ENCODE measurements at regions not wholly inside any gene's neighbourhood (a gene's known extent, or its start where the extent isn't known, plus 50 kb on each side); places are given as distances from the start of the nearest gene placed in this dataset.

DNA sequence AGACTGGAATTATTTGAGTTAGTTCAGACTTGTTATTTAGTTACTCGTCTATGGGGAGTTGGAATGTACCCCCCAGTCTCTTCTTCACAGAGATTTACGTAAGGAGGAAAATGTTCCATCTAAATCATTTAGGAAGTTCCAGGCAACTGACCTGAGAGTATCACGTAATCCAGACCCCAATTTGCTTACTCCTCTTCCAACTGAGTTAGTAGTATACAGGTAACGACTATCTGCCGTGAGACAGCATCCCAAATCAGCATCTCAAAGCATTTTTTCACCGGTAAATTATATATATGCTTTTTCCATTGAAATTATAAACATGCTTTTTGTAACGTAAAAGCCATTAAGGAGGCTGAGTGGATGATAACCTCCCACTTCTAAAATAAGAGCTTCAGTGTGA lies 214.3 kb upstream of the WSB1 start:
- POLR2A ChIA-PET = no interaction called here
- 73% methylated on average over 7 of the region's 7 CpGs for WGBS (ENCODE audit: low lambda C conversion rate)
- Histone ChIP-seq H3K36me3 (replicated peaks in 1 of 2; ENCODE audit: control insufficient read depth in 1 of 2, insufficient read depth in 2 of 2, low read length in 1 of 2) (peaks cover 49 to 62% of the 10 kb centered on the region in 2 experiments), H3K4me1 (ENCODE audit: control insufficient read depth in 1 of 2, insufficient read depth in 2 of 2, low read depth in 1 of 2, low read length in 1 of 2) (no peaks in the 10 kb centered on the region), H3K9me3 (no peaks in the 10 kb centered on the region), H3K27me3 (ENCODE audit: insufficient read depth) (no peaks in the 10 kb centered on the region), H3K79me2 (ENCODE audit: insufficient read depth) (peaks cover 84% of the 10 kb centered on the region), H3K9ac (no peak overlapping the region), H3K27ac (ENCODE audit: low read depth in 2 of 2, low read length in 1 of 2) (no peak overlapping the region), H2AFZ (ENCODE audit: low read depth) (no peak overlapping the region), H3K4me2 (no peak overlapping the region), H3K9me2 (no peaks in the 10 kb centered on the region; the same call in 1 of the 2 replicates), H4K20me1 (ENCODE audit: insufficient read depth) (peaks cover 88% of the 10 kb centered on the region), H3F3A (replicated peaks; ENCODE audit: insufficient read depth) (no peaks in the 10 kb centered on the region), H3K4me3 (ENCODE audit: low read depth in 2 of 2, low read length in 1 of 2) (no peak overlapping the region)
- CTCF ChIA-PET = no interaction called here
- TF ChIP-seq NFIC (IDR thresholded peaks at IDR 0.05; ENCODE audit: borderline replicate concordance) (no peak), GABPA (IDR thresholded peaks at IDR 0.05; ENCODE audit: low read depth) (no peak)
- DNase-seq = no peak

DNA sequence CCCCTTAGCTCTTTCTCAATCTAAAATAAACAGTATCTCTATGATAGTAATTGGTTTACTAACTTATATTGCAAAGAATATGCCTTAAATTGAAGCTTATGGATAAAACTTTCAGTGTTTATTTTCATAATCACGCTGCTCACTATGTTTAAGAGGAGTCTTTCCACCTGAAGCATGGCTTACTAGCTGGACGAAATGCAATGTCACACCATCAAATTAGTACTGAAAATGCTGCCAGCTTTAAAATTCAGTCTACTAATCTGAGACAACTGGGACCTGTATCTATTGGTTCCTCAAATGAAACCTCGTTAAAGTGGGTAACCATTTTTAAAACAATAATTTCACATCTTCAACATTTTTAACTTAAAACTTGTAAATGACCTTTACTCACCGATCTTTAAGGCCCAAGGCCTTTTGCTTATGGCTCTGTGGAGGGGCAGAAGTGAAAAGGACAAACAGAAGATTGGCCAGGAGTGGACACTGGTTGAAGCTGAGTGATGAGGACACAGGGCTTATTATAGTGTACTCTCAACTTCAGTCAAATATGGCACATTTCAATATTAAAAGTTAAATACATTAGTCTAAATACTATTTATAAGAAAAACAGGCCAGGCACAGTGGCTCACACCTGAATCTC lies 212.8 kb upstream of the WSB1 start:
- 45% methylated on average over 4 of the region's 4 CpGs for WGBS (ENCODE audit: low lambda C conversion rate)
- POLR2A ChIA-PET = no interaction called here
- no peak for DNase-seq
- Histone ChIP-seq H3F3A (replicated peaks; ENCODE audit: insufficient read depth) (no peaks in the 10 kb centered on the region), H2AFZ (ENCODE audit: low read depth) (no peak overlapping the region), H4K20me1 (ENCODE audit: insufficient read depth) (peaks cover 94% of the 10 kb centered on the region), H3K27ac (ENCODE audit: low read depth in 2 of 2, low read length in 1 of 2) (no peak overlapping the region), H3K4me1 (ENCODE audit: control insufficient read depth in 1 of 2, insufficient read depth in 2 of 2, low read depth in 1 of 2, low read length in 1 of 2) (no peaks in the 10 kb centered on the region), H3K9me3 (no peaks in the 10 kb centered on the region), H3K79me2 (ENCODE audit: insufficient read depth) (peaks cover 97% of the 10 kb centered on the region), H3K27me3 (ENCODE audit: insufficient read depth) (no peaks in the 10 kb centered on the region), H3K4me3 (ENCODE audit: low read depth in 2 of 2, low read length in 1 of 2) (no peak overlapping the region), H3K36me3 (replicated peaks in 1 of 2; ENCODE audit: control insufficient read depth in 1 of 2, insufficient read depth in 2 of 2, low read length in 1 of 2) (peaks cover 35 to 48% of the 10 kb centered on the region in 2 experiments), H3K9me2 (no peaks in the 10 kb centered on the region; the same call in 1 of the 2 replicates), H3K9ac (no peak overlapping the region), H3K4me2 (no peak overlapping the region)
- CTCF ChIA-PET = no interaction called here
- no peak for TF ChIP-seq FOXM1 (IDR thresholded peaks at IDR 0.05; ENCODE audit: low read depth)
- TF ChIP-seq GATA2 (CRISPR knock-in tag; IDR thresholded peaks at IDR 0.05) = no peak
- no peak for TF ChIP-seq USF1 (IDR thresholded peaks at IDR 0.05; ENCODE audit: borderline replicate concordance, low read depth)
- TF ChIP-seq POLR2AphosphoS5 (IDR thresholded peaks at IDR 0.05; ENCODE audit: low read depth, low read length) = no peak
- no peak for TF ChIP-seq GABPA (IDR thresholded peaks at IDR 0.05; ENCODE audit: low read depth)
- TF ChIP-seq YY1 (IDR thresholded peaks at IDR 0.05; ENCODE audit: low read depth) = no peak
- no peak for TF ChIP-seq ELF1 (IDR thresholded peaks at IDR 0.05)
- TF ChIP-seq RFX5 (IDR thresholded peaks at IDR 0.05; ENCODE audit: low read length) = no peak
- TF ChIP-seq FOSL2 (IDR thresholded peaks at IDR 0.05; ENCODE audit: borderline replicate concordance, low read depth) = no peak
- TF ChIP-seq TCF12 (IDR thresholded peaks at IDR 0.05) = no peak

- 59% methylated on average over 7 of the region's 7 CpGs for WGBS (ENCODE audit: low lambda C conversion rate)
- CTCF ChIA-PET = no interaction called here
- Histone ChIP-seq H3K36me3 (replicated peaks in 1 of 2; ENCODE audit: control insufficient read depth in 1 of 2, insufficient read depth in 2 of 2, low read length in 1 of 2) (peaks cover 27 to 37% of the 10 kb centered on the region in 2 experiments), H3K9me3 (no peaks in the 10 kb centered on the region), H3K79me2 (ENCODE audit: insufficient read depth) (peaks cover 97% of the 10 kb centered on the region), H2AFZ (ENCODE audit: low read depth) (no peak overlapping the region), H3F3A (replicated peaks; ENCODE audit: insufficient read depth) (no peaks in the 10 kb centered on the region), H4K20me1 (ENCODE audit: insufficient read depth) (peaks cover 98% of the 10 kb centered on the region), H3K4me2 (no peak overlapping the region), H3K27me3 (ENCODE audit: insufficient read depth) (no peaks in the 10 kb centered on the region), H3K9ac (no peak overlapping the region), H3K9me2 (no peaks in the 10 kb centered on the region; the same call in 1 of the 2 replicates), H3K4me3 (ENCODE audit: low read depth in 2 of 2, low read length in 1 of 2) (no peak overlapping the region), H3K27ac (ENCODE audit: low read depth in 2 of 2, low read length in 1 of 2) (no peak overlapping the region), H3K4me1 (ENCODE audit: control insufficient read depth in 1 of 2, insufficient read depth in 2 of 2, low read depth in 1 of 2, low read length in 1 of 2) (no peaks in the 10 kb centered on the region)
- DNase-seq = no peak
- POLR2A ChIA-PET = no interaction called here
- TF ChIP-seq, protein P1, sequence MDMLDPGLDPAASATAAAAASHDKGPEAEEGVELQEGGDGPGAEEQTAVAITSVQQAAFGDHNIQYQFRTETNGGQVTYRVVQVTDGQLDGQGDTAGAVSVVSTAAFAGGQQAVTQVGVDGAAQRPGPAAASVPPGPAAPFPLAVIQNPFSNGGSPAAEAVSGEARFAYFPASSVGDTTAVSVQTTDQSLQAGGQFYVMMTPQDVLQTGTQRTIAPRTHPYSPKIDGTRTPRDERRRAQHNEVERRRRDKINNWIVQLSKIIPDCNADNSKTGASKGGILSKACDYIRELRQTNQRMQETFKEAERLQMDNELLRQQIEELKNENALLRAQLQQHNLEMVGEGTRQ (IDR thresholded peaks at IDR 0.05; ENCODE audit: borderline replicate concordance, low read depth, low read length) = no peak
- TF ChIP-seq FOXJ3 (CRISPR knock-in tag; IDR thresholded peaks at IDR 0.05) (no peak), TEAD4 (IDR thresholded peaks at IDR 0.05; ENCODE audit: borderline replicate concordance, insufficient read depth) (no peak), PBX3 (IDR thresholded peaks at IDR 0.05) (no peak), GATA2 (CRISPR knock-in tag; IDR thresholded peaks at IDR 0.05) (no peak), GABPA (IDR thresholded peaks at IDR 0.05; ENCODE audit: low read depth) (no peak), POLR2AphosphoS5 (IDR thresholded peaks at IDR 0.05; ENCODE audit: low read depth, low read length) (no peak), FOXM1 (IDR thresholded peaks at IDR 0.05; ENCODE audit: low read depth) (no peak), YY1 (IDR thresholded peaks at IDR 0.05; ENCODE audit: low read depth) (no peak), USF1 (IDR thresholded peaks at IDR 0.05; ENCODE audit: borderline replicate concordance, low read depth) (no peak), TAF1 (IDR thresholded peaks at IDR 0.05; ENCODE audit: borderline replicate concordance, low read depth, low read length) (no peak), RFX5 (IDR thresholded peaks at IDR 0.05; ENCODE audit: low read length) (no peak), TCF12 (IDR thresholded peaks at IDR 0.05) (no peak)
- TF ChIP-seq, protein P2, sequence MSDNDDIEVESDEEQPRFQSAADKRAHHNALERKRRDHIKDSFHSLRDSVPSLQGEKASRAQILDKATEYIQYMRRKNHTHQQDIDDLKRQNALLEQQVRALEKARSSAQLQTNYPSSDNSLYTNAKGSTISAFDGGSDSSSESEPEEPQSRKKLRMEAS (IDR thresholded peaks at IDR 0.05; ENCODE audit: low read depth) = no peak
Observed at GRCh38 chr17:27082023-27082774, 211.7 kb upstream of the WSB1 start.

Data from SK-N-SH (cell line).